Lower leg skin (tissue), 4 donors: ENCODE measurements at regions not wholly inside any gene's neighbourhood (a gene's known extent, or its start where the extent isn't known, plus 50 kb on each side); places are given as distances from the start of the nearest gene placed in this dataset.

Source experiments
- DNase-seq, 2 donors: peaks; one replicate each; pipeline ENCODE4 v3.0.0-alpha.2; 2019; ENCODE audit warnings: low spot score in 2 of 2
- H3K4me3 ChIP-seq: fragments of 200-600 bp; sonication (generic); 2 replicates; pipeline ENCODE4 v1.5.1; 2017; ENCODE audit warnings: mild to moderate bottlenecking, low read depth; ENCODE audit not compliant: poor library complexity, severe bottlenecking
- POLR2A ChIP-seq, 2 donors: fragments of 450-650 bp; IDR thresholded peaks; one replicate each; pipeline ENCODE4 v1.6.1; 2016 to 2017; ENCODE audit warnings: antibody characterized with exemption in 2 of 2, mild to moderate bottlenecking in 1 of 2, moderate library complexity in 1 of 2
- WGBS, 2 donors: methylation state at CpG; one replicate each; pipeline ENCODE4 v1.1.5; 2018; 5-methylcytosine and 5-hydroxymethylcytosine counted together
- intact Hi-C: fragments of 100-400 bp; cut with DNase I; formaldehyde crosslinking; loops from one replicate; pipeline ENCODE4 v1.15.0; 2023; ENCODE audit warnings: low total_unique reads
- TF ChIP-seq, protein P1 (sequence below), 3 donors: fragments of 450-650 bp; IDR thresholded peaks; one replicate each; pipeline ENCODE4 v1.5.1; 2016; ENCODE audit warnings: antibody characterized with exemption in 3 of 3, mild to moderate bottlenecking in 3 of 3, moderate library complexity in 2 of 3

DNA sequence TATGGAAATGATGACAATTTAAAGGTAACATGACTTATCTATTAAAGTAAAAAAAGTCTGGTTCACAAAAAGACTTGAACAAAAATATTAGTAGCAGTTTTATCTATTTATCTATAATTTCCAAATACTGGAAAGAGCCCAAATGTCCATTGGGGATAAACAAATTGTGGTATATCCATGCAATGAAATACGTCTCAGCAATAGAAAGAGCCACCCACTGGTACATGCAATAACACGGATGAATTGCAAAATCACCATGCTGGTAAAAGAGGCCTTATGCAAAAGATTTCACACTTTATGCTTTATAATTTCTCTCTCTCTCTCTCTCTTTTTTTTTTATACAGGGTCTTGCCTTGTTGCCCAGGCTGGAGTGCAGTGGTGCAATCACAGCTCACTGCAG is 91.4 kb upstream of the ASAP2 start:
- intact Hi-C loops = no loop called here
- TF ChIP-seq, protein P1, sequence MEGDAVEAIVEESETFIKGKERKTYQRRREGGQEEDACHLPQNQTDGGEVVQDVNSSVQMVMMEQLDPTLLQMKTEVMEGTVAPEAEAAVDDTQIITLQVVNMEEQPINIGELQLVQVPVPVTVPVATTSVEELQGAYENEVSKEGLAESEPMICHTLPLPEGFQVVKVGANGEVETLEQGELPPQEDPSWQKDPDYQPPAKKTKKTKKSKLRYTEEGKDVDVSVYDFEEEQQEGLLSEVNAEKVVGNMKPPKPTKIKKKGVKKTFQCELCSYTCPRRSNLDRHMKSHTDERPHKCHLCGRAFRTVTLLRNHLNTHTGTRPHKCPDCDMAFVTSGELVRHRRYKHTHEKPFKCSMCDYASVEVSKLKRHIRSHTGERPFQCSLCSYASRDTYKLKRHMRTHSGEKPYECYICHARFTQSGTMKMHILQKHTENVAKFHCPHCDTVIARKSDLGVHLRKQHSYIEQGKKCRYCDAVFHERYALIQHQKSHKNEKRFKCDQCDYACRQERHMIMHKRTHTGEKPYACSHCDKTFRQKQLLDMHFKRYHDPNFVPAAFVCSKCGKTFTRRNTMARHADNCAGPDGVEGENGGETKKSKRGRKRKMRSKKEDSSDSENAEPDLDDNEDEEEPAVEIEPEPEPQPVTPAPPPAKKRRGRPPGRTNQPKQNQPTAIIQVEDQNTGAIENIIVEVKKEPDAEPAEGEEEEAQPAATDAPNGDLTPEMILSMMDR (IDR thresholded peaks at IDR 0.05) = no peak
- WGBS, 2 donors = 77 to 85% methylated on average over 2 of the region's 2 CpGs
- H3K4me3 ChIP-seq = no peak overlapping the region
- DNase-seq = no peak

- no peak for DNase-seq
- 68% methylated on average over 3 of the region's 3 CpGs for WGBS, 2 donors
- intact Hi-C loops = no loop called here
- no peak overlapping the region for H3K4me3 ChIP-seq
- TF ChIP-seq POLR2A (IDR thresholded peaks at IDR 0.05) = no peak
- TF ChIP-seq, protein P1 (IDR thresholded peaks at IDR 0.05) = no peak
Measured at GRCh38 chr2:9114458-9114857, 92.2 kb upstream of the ASAP2 start.

DNA sequence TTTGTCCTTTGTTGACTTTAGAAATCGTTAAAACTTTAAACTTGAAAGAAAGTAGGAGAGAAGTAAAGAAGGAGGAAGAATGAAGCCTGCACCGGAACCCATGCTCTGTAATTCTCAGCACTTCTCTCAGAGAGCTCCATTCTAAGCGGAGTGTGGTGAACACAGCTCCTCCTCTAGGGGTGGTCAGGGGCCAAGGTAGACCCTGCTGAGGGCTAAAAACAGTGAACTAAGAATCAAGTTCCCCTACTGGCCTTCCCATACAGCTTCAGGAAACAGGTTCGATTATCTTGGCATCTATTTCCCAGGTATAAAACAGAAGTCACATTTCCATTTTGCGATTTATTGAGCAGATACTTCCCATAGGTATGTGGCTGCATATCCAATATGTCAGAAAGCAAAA is 92.7 kb upstream of the ASAP2 start:
- TF ChIP-seq, protein P1 (IDR thresholded peaks at IDR 0.05) = no peak
- no peak for TF ChIP-seq POLR2A (IDR thresholded peaks at IDR 0.05)
- intact Hi-C loops = no loop called here
- no peak for DNase-seq
- 69 to 74% methylated on average over 5 of the region's 5 CpGs for WGBS, 2 donors
- no peak overlapping the region for H3K4me3 ChIP-seq

DNA sequence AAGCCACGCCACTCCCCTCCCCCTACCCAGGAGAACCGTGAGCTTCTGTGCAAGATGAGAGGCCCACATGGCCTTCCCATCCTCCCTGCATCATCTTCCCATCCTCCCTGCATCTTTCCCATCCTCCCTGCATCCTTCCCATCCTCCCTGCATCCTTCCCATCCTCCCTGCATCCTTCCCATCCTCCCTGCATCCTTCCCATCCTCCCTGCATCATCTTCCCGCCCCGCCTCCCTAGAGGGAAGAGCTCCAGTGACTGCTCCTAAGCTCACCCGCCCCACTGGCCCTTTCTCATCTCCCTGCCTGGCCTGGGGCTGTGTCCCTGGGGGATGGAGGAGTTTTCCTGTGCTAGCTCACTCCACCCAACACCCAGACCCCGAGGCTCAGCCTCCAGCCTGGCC is 93.3 kb upstream of the ASAP2 start:
- TF ChIP-seq, protein P1 (IDR thresholded peaks at IDR 0.05) = no peak
- TF ChIP-seq POLR2A (IDR thresholded peaks at IDR 0.05) = no peak
- WGBS, 2 donors = 80 to 89% methylated on average over 6 of the region's 6 CpGs
- H3K4me3 ChIP-seq = no peak overlapping the region
- intact Hi-C loops = no loop called here
- DNase-seq = no peak

GRCh38 chr2:9112079-9112721 is 94.4 kb upstream of the ASAP2 start:
- no peak overlapping the region for H3K4me3 ChIP-seq

More at GRCh38 chr2:9112079-9112721, 94.4 kb upstream of the ASAP2 start:
- WGBS, 2 donors = 36 to 41% methylated on average over 23 of the region's 23 CpGs
- no peak for TF ChIP-seq POLR2A (IDR thresholded peaks at IDR 0.05)
- TF ChIP-seq, protein P1 (IDR thresholded peaks at IDR 0.05) = no peak
- no peak for DNase-seq
- intact Hi-C loops = no loop called here
